ENCODE measurements at regions not wholly inside any gene's neighbourhood (a gene's known extent, or its start where the extent isn't known, plus 50 kb on each side); places are given as distances from the start of the nearest gene placed in this dataset.

DNA sequence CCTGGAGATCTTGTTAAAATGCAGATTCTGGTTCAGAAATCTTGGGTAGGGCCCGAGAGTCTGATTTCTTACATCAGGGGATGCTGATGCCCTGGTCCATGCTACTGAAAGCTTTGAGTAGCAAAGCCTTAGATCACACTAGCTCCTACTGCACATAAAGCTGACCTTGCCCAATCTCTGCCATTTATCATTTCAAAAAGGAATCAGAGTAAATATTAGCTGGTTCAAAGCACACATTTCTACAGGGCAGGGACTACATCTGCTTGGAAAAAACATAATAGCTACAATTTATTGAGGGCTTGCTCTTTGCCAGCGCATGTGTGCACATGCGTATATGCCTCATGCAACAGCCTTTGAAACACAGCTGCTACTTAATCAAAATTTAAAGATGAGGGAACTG lies 440.4 kb upstream of the ARID1B start:
- TF ChIP-seq POLR2A (IDR thresholded peaks at IDR 0.05), result no peak
- TF ChIP-seq, protein P1, sequence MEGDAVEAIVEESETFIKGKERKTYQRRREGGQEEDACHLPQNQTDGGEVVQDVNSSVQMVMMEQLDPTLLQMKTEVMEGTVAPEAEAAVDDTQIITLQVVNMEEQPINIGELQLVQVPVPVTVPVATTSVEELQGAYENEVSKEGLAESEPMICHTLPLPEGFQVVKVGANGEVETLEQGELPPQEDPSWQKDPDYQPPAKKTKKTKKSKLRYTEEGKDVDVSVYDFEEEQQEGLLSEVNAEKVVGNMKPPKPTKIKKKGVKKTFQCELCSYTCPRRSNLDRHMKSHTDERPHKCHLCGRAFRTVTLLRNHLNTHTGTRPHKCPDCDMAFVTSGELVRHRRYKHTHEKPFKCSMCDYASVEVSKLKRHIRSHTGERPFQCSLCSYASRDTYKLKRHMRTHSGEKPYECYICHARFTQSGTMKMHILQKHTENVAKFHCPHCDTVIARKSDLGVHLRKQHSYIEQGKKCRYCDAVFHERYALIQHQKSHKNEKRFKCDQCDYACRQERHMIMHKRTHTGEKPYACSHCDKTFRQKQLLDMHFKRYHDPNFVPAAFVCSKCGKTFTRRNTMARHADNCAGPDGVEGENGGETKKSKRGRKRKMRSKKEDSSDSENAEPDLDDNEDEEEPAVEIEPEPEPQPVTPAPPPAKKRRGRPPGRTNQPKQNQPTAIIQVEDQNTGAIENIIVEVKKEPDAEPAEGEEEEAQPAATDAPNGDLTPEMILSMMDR (IDR thresholded peaks at IDR 0.05), result no peak

Data from body of pancreas (tissue), 4 donors.